GM18499 (cell line): ENCODE measurements at regions not wholly inside any gene's neighbourhood (a gene's known extent, or its start where the extent isn't known, plus 50 kb on each side); places are given as distances from the start of the nearest gene placed in this dataset.

Experiments
- ATAC-seq: cut with Tn5 transposase; IDR thresholded peaks from one replicate; pipeline ENCODE4 v1.9.1; 2021; ENCODE audit warnings: moderate number of reproducible peaks; ENCODE audit not compliant: insufficient read depth, unreplicated experiment

DNA sequence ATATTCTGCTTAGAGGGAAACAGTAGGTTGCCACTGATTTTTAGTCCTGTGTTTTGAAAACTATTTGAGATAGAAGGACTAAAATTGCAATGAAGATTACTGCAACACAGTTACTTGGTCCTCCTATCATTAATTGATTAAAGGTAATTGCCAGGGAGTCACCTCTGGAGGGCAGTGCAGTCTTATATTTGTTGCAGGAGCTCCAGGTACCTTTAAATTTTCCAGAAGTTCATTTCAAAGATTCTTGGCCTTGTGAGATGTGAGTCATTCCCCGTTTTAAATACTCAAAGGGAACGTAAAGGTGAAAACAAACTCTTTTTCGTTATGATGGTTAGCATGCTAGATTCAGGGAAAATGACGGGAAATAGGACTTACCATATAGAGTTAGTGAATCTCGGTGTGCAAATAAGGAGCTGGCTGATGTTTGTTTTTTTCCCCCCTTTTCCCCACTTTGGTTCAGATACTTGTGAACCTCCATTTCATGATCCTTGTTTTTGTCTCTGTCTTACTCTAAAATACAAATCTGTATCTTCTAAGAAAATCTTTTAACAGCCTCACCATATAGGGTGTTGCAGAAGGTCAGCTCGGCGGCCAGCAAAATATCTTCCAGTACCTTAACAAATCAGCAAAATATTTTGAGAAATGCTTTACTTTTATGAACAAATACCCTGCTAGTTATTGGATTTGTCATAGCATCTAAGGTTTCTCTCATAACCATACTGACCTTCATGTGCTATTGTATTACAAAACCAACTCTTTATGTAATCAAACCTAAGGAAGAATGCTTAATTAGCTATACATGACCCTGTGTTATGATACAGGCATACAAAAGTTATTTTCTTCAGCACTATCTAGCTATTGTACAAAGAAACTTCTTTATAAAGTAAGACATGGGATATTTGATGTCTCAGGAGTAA is 143.0 kb upstream of the HDAC9 start:
- ATAC-seq, result no peak

DNA sequence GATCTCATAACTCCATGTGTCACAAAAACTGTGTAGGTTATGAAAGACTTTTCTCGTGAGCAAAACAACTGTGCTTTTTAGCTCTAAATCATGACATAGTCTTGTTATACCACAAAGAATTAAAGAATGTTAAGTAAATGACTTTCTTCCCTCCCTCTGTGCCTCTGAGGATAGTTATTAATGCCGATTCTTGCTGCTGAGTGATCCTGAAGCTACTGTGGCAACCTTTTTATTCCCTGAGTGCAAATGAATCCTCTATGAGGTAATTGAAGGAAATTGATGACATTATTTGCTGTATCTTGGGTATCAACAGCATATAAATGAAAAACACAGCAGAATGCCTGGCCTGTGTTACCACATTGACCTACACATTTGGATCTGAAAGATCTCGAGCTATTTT is 142.2 kb upstream of the HDAC9 start:
- ATAC-seq, result no peak

- ATAC-seq, result no peak
These were observed 141.2 kb upstream of the HDAC9 start for GRCh38 chr7:18354108-18355085.

DNA sequence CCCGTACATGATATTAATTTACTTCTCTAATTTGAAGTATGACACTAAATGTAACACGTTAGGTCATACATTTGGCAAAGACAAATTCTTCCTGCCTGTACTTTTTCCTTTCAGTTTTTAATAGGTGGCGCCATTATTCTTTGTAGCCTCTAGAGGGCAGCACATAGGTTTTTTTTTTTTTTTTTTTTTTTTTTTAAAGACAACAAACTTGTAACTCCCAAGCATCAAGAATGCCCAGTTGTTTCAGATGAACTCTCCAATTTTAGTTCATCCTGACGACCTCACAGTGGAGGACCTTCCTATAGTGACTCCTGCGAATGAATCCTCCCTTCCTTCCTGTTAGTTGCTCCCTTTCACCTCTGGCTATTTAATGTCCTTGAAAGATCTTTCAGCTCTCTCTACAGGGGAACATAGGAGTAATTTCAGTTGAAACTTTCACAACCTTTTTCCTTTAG is 139.3 kb upstream of the HDAC9 start:
- ATAC-seq, result peak; percentile 36

- ATAC-seq, result no peak
These were observed 137.9 kb upstream of the HDAC9 start for GRCh38 chr7:18357691-18358090.

DNA sequence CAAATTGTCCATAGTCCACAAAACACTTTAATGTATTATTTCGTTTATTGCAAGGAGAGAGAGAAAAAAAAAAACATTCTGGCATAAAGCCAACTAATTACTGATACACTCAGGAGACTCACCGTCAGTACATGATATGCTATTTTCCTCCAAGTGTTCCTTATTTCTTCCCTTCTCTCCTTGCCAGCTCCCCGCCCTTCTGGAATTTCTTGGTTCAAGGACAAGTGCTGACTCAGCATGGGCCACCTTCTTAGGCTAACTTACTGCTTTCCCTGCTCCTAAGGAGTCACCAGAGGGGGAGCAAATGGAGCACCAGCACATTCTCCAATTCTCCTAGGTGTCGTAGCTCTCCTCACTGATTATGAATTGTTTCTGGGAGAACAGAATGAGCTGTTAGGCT is 133.8 kb upstream of the HDAC9 start:
- no peak for ATAC-seq

GRCh38 chr7:18363751-18364380 is 131.7 kb upstream of the HDAC9 start:
- ATAC-seq, result no peak

DNA sequence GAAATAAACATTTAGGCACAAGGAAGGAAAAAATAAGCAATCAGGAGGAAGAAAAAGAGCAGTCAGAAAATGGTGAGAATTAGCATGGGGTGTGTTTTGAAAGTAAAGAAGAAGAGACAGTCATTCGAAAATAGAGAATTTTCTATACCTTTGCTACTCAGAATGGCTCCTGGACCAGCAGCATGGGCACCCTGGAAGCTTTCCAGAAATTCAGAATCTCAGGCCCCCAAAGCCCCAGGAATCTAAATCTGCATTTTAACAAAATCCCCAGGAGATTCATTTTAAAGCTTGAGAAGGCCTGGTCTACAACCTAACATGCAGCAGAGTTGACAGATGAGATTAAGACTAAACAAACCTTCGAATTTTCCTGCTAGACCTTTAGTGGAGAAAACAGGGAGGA is 131.2 kb upstream of the HDAC9 start:
- no peak for ATAC-seq

- no peak for ATAC-seq
These were observed 129.2 kb upstream of the HDAC9 start for GRCh38 chr7:18366394-18366793.

DNA sequence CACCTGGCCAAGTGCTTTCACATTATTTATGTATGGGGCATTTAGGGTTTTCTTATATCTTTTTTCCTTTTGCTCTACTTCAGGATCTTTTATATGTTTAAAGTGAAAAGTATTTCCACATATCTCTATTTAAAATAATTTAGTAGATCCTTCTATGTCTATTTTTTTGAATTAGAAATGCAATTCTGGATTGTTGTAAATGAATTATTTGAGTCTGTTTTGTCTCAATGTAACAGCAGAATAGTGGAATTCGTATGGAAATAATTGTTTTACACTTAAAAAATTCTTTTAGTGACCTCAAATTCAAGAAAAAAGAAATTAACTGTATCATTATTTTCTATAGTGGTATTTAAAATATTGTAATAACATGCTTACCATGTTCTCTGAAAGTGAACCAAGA is 126.5 kb upstream of the HDAC9 start:
- no peak for ATAC-seq

GRCh38 chr7:18370633-18371032 is 124.9 kb upstream of the HDAC9 start:
- ATAC-seq, result no peak

DNA sequence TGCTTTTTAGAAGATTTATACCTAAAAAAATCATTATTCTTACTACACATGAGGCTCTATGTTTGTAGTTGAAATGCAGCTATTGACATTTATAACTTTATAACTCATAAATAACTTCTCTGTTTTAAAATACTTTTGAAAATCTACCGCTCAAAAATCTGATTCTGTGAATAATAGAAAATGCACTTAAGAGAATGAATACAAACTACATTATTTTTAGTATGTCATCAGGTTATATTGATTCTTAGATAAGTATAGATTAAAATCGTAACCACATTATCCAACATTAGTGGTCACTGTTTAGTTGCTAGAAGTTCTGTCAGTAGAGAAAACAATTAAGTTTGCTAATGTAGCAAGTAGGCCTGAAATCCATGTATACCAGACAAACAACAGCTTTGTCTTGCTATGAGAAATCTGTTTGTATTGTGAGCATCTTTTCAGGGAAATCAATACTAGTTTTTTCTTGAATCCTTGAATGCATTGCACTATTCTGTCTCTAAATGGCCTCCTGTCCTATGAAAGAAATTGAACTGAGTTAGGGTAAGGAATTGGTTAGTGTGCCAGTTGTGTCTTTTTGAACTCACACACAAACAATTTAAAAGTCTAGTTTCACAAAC is 116.5 kb upstream of the HDAC9 start:
- ATAC-seq, result no peak

DNA sequence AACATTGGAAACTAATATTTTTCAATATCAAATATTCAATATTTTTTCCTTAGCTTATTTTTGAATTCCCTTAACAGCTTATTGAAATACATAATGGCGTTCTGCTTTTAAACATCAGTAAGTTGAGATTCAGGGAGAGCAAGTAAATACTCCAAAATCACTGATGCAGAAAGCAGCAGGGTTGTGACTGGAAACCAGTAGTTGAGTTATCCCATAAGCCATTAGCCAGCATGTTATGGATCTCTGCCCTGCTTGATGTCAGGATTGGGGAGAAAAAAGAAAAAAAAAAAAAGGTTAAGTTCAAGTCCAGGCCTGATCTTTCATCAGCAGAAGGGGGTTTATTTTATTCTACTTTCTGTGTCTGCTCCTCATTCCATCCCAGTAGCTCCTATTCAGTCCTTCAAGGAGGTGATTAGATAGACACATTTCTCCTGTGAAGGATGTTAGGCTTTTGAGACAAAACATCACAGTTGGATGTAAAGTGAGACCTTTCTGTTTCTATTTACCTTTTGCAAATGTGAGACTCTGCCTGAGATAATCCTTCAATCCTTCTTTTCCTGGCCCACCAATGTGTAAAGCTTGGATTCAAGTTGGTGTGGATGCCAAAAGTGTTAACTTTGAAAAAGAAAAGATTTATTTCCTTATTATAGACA is 110.9 kb upstream of the HDAC9 start:
- ATAC-seq, result no peak

DNA sequence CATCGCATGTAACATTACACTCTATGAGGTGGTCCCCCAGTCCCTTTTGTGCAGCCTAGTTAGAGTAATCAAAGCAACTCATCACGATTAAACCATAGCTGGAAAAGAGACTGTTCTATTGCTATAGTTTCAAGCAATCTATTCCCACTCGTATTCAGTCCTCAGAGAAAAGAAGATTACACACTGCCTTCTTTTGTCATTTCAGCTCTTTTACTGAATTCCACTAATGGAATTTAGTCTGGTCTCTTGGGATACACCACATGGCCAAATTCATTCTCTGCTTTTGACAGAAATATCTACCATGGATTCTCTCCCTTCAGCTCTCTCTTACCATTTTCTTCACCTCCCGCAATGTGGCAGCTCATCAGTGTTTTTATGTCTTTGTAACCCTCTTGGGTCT is 108.9 kb upstream of the HDAC9 start:
- ATAC-seq, result no peak

DNA sequence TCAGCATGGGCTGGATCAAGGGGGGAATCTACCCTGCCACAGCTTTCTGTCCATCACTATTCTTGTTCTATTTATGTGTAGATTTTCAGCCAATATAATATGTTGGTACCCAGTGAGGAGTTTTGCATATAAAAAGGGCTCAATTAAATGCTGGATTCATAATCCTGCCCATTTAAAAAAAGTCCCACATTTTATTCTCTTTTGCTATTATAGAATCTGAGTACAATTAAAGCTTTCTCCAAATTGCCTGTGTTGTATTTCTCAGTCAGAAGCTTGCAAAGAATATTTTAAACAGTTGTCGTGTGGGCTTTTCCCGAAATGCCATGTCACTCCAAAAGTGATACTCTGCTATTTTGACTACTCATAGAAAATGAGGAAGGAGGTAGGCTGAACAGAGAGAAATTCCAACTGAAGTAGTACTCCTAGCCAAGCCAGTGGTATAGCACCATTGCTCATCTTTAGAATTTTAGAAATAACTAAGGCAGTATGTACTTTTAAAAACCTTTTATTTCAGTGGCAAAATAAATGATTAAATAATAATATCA is 108.3 kb upstream of the HDAC9 start:
- ATAC-seq, result no peak

GRCh38 chr7:18390535-18390907 is 105.0 kb upstream of the HDAC9 start:
- no peak for ATAC-seq

DNA sequence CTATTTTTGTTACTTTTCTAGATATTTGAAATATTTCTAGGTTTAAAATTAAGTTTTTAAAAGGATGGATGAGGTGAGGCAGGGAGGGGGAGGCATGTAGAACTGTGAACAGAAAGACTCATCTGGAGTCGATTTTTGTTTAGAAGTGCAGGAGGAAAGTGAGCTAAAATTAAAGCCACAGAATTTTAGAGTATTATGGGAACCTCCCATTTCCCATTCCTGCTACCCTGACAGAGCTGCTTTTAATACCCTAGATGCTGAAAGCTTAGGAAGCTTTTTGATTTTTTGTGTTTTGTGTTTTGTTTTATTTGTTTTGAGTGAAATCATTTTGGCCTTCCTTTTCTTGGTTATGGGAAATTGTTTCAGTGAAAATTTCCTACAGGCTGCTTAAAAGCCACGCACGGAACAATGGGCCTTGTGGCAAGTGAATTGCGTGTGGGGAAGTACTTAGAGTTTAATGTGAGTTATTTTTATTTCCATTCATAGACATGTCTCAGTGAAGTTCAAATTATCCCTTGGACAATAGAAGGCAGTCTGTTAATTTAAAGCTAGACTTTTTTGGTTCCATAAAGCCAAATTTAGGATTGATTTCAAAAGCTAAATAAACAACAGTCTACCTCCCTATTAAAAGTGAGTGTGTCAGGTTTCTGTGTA is 102.0 kb upstream of the HDAC9 start:
- ATAC-seq, result no peak

DNA sequence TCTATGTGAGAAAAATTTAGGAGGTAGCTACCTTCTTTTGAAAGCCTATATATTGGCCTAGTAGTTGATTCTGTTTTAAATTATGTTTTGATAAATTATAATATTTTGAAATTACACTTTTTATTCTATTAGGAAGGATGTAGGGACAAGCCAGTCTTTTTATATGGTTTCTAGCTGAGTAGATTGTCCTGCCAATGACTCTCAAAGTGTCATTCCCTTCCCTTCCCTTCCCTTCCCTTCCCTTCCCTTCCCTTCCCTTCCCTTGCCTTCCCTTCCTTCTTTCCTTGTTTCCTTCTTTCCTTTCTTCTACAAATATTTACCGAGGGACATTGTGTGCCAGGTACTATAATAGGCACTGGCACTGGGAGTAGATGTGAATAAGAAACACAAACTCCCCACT is 99.7 kb upstream of the HDAC9 start:
- no peak for ATAC-seq

- ATAC-seq, result no peak
These were observed 98.6 kb upstream of the HDAC9 start for GRCh38 chr7:18396953-18397352.
